Epithelial cell of esophagus (primary cell): ENCODE measurements at regions not wholly inside any gene's neighbourhood (a gene's known extent, or its start where the extent isn't known, plus 50 kb on each side); places are given as distances from the start of the nearest gene placed in this dataset.

ENCODE experiments used
- DNase-seq: peaks from one replicate; pipeline ENCODE4 v3.0.0; 2010; ENCODE audit warnings: low read depth
- H3K4me3 ChIP-seq: 2 replicates; pipeline ENCODE4 v1.5.1; 2011; ENCODE audit warnings: mild to moderate bottlenecking, low read length, control low read depth
- TF ChIP-seq, protein P1 (sequence below): IDR thresholded peaks from 2 replicates; pipeline ENCODE4 v1.5.1; 2011; ENCODE audit warnings: low read depth, mild to moderate bottlenecking, low read length, control low read depth, inconsistent platforms; ENCODE audit not compliant: insufficient read depth; ENCODE audit errors: missing control alignments

DNA sequence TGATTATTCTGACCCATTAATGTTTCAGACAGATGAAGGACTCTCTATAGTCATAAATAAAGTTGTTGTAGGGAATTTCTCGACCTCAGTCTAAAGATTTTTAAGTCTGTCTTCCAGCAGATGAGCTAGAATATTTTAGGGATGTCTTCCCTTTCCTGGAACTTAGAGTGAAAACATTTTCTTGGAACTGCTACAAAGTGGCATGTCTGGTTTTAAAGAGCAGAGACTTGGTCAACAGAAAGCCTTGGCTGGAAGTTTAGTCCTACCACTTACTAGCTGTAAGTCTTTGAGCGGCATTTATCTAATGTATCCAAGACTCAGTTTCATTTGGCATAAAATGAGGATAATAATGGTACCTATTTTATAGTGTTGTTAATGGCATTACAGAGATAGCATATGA, 120.0 kb upstream of the TGFBR2 start:
- TF ChIP-seq, protein P1, sequence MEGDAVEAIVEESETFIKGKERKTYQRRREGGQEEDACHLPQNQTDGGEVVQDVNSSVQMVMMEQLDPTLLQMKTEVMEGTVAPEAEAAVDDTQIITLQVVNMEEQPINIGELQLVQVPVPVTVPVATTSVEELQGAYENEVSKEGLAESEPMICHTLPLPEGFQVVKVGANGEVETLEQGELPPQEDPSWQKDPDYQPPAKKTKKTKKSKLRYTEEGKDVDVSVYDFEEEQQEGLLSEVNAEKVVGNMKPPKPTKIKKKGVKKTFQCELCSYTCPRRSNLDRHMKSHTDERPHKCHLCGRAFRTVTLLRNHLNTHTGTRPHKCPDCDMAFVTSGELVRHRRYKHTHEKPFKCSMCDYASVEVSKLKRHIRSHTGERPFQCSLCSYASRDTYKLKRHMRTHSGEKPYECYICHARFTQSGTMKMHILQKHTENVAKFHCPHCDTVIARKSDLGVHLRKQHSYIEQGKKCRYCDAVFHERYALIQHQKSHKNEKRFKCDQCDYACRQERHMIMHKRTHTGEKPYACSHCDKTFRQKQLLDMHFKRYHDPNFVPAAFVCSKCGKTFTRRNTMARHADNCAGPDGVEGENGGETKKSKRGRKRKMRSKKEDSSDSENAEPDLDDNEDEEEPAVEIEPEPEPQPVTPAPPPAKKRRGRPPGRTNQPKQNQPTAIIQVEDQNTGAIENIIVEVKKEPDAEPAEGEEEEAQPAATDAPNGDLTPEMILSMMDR: no peak
- no peak overlapping the region for H3K4me3 ChIP-seq
- no peak for DNase-seq

DNA sequence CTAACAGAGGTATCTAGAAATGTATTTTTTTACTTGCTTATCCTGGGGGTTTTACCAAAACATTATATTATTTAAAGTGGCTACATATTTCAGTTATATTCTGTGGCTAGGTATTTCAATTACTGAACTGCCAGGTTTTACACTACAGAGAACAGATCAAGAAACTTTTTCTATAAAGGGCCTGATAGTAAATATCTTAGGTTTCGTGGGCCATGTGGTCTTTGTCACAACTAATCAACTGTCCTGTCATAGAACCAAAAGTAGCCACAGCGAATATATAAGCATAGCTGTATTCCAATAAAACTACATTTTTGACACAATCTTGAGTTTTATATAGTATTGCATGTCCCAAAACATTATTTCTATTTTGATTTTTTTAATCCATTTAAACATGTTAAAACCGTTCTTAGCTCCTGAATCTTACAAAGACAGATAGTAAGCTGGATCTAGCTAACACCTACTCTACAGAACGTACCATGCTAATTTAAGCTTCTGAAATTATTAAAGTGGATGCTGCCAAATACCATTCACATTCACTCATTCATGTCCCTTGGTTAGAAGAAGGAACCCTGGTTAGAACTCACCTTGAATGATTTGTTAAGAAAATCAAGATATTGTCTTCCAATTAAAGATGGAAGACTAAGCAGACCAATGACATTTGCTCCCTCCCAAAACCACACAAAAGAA, 118.2 kb upstream of the TGFBR2 start:
- TF ChIP-seq, protein P1: no peak
- no peak for DNase-seq
- H3K4me3 ChIP-seq: no peak overlapping the region

DNA sequence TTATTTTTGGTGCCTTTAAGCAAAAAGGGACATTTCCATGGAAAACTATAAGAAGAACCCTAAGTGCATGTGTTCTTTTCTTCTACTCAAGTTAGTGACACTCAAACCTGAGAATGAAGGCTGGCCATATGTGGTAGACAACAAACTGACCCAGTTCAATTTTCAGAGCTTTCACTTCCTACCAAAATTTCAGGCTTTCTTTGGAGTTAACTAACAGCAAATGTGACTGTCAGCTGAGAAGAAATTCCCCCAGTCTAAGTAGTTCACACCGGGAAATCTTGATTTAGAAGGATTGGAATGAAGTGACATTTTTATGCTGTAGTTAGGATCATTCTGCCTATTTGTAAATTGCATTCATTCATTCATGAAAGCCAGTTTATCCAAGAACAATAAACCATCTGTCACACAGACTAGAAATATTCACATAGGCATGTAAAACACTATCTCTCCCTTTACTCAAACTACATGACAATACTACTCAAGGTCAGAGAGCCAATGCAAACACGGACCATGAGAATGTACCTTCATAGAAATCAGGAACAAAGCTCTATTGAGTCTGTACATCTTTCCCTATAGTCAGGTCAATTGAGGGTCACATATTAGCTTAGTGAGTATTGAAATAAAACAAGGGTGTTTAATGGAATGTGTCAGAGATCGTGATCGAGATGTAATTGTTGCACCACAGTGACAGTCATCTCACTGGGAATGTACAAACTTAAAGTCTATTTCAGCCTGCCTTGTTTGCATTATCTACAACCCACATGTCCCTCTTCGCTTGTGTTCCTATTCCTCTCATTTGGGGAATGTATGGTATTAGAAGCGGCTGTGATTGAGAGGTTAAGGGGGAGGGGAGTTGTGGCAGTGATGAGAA, 113.8 kb upstream of the TGFBR2 start:
- H3K4me3 ChIP-seq: no peak overlapping the region
- TF ChIP-seq, protein P1: no peak
- peak; percentile 47 for DNase-seq

DNA sequence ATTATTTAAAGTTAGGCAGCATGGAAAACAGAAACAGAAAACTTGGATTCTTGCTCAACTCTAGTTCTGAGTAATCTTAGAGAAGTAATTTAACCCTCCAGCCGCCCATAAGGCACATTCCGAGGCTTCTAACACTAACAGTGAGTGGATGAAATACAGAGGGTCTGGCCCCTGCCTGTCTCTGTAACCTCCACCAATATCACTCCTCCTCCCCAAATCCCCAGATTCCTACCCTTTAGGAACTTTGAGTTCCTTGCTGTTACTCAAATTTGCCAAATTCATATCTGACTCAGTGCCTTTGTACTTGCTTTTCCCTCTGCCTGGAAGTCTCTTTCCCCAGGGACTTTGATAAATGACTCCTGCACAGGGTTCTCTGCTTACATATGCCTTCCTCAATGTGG, 112.5 kb upstream of the TGFBR2 start:
- no peak overlapping the region for H3K4me3 ChIP-seq
- TF ChIP-seq, protein P1: no peak
- peak; percentile 35 for DNase-seq

DNA sequence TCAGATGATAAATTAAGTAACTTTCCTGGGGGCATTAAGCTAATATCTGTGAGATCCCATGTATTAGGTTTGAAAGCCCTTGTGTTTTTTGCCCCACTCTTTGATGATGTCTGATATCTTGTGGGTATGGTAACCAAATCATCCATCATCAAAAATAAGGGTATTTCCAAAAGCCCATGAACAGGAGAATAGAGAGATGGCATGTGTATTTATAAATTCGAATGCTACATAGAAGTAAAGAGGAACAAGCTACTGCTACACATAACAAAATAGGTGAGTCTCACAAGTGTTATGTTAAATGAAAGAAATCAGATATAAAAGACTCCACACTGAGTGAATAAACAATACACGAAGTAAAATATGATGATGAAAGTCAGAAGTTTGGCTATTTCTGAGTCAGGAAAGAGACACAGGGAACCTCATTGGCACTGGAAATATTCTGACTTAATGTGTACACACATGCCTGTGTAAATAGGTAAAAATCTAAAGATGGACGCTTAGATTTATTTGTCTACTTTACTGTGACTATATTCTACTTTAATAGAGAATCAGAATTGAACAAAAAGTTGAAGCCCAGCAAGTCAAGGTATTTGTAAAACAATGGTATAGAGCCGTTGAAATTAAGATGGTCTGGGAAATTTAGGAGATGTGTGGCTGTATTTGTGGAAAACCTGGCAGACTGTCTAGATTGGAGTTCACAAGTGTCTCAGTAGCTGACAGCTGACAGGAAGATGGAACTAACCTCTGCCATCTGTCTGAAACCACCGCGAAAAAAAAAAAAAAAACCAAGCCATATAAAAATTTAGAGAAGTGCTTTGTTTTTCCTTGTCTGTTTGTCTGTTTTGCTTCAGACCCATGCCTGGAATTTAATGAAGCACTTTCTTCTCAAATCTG, 111.0 kb upstream of the TGFBR2 start:
- DNase-seq: no peak
- H3K4me3 ChIP-seq: no peak overlapping the region
- TF ChIP-seq, protein P1: no peak

DNA sequence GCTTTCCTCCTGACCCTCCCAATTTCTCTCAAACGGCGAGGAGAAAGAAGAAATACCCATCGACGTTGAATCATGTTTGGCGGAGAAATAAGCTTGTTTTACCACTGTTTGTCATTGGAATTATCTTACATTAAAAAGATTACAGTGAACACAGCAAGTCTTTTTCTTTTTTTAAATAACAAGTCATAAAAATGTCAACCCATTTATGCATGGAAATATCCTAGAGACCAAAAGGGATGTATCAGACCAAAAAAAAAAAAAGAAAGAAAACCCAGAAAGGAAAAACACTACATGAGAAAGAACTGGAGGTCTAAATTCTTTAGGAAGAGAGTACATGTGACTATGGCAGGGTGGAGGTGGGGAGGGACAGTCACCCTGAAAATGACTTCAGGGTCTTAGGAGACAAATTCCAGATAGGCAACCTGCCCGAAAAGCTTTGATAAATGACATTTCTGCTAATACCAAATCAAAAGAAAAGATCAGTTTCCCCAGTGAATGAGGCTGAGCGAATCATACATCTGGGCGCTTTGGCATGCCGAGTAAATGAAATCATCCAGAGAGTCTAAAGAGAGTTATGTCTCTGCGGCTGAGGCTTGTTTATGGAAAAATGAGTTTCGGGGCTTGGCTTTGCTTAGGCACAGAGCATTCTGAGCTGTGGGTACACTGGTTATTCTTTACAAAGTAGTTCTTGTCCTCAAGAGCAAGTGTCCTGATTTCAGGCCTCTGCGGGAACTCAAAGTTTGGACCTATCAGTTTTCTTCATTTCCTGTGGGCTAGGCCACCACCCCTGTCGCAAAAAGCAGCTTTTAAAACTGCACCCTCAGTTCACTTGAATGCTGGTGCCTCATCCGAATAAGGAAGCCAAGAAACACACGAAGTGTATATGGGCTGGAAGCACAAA, 110.1 kb upstream of the TGFBR2 start:
- H3K4me3 ChIP-seq: no peak overlapping the region
- TF ChIP-seq, protein P1: no peak
- DNase-seq: peak; percentile 56
